ENCODE measurements at regions not wholly inside any gene's neighbourhood (a gene's known extent, or its start where the extent isn't known, plus 50 kb on each side); places are given as distances from the start of the nearest gene placed in this dataset.

DNA sequence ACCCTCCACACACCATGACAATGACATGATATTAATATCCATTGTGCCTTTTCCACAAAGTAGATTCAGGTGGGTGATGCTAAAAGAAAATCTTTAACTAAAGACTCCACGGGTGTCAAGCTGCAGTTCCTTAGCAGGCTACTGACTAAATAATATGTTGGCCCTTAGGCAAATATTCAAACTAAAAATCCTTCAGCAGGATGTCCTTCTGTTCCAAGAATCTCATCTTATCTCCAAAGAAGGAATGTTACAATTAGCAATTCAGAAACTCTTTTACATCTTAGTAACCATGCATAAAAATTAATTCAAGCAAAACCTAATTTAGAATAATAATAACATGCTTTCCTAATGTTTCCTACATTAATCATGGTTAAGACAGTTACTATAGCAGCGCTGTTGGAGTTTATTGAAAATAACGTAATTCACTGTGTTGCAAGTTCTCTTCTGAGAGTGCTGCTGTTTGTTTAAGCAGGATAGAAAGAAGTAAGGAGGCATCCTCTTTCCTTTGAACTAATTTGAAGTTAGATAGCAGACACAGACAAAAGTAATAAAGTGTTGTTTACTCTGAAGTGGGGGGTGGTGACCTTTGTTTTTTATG is 414.8 kb upstream of the CDH4 start:
- TF ChIP-seq, protein P1, sequence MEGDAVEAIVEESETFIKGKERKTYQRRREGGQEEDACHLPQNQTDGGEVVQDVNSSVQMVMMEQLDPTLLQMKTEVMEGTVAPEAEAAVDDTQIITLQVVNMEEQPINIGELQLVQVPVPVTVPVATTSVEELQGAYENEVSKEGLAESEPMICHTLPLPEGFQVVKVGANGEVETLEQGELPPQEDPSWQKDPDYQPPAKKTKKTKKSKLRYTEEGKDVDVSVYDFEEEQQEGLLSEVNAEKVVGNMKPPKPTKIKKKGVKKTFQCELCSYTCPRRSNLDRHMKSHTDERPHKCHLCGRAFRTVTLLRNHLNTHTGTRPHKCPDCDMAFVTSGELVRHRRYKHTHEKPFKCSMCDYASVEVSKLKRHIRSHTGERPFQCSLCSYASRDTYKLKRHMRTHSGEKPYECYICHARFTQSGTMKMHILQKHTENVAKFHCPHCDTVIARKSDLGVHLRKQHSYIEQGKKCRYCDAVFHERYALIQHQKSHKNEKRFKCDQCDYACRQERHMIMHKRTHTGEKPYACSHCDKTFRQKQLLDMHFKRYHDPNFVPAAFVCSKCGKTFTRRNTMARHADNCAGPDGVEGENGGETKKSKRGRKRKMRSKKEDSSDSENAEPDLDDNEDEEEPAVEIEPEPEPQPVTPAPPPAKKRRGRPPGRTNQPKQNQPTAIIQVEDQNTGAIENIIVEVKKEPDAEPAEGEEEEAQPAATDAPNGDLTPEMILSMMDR (IDR thresholded peaks at IDR 0.05), result no peak
- no peak for TF ChIP-seq POLR2A (IDR thresholded peaks at IDR 0.05)
